KG1 (cell line): ENCODE measurements at regions not wholly inside any gene's neighbourhood (a gene's known extent, or its start where the extent isn't known, plus 50 kb on each side); places are given as distances from the start of the nearest gene placed in this dataset.

Source experiments
- DNase-seq: peaks from one replicate; lab custom pipeline; 2025; lab: John Stamatoyannopoulos, UW

DNA sequence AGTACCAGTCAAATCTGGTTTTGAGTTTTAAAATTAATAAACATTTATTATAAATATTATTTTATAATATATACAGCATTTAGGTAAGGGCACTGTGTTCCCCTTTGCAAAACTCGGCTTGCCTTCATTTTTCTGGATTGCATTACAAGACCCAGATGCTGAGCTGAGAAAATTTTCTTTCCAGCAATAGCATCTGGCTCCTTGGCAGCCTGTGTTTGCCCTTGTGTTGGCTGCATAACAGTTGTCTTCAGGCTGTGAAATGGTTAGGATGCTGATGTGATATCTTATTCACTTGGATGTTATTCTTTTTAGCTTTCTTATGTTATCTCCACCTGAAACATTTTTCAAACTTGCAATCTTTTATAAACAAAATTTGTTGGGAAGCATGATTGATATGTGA, 784.4 kb downstream of the DACH1 start:
- DNase-seq, result no peak

GRCh38 chr13:71079638-71080037, 787.4 kb downstream of the DACH1 start:
- no peak for DNase-seq

GRCh38 chr13:71068041-71068440, 799.0 kb downstream of the DACH1 start:
- no peak for DNase-seq

- DNase-seq, result no peak
Measured at GRCh38 chr13:71067165-71067815, 799.7 kb downstream of the DACH1 start.

DNA sequence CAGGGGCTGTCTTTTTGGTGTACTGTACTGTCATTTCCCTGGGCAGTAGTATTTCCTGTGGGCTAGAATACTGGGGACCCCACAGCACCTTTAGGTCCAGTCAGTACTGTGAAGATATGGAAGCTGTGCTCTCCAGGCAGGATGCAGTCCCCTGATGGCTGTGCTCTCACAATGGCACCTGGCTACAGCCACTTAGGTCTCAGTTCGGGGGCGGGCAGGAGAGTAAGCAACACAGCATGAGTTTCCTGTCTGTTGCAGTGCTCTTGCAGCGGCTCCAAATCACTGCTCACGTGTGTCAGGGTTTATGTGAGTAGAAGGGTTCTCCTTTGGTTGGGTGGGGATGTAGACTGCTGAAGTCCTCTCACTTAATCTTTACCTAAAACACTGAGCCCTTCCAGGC, 810.4 kb downstream of the DACH1 start:
- no peak for DNase-seq

DNA sequence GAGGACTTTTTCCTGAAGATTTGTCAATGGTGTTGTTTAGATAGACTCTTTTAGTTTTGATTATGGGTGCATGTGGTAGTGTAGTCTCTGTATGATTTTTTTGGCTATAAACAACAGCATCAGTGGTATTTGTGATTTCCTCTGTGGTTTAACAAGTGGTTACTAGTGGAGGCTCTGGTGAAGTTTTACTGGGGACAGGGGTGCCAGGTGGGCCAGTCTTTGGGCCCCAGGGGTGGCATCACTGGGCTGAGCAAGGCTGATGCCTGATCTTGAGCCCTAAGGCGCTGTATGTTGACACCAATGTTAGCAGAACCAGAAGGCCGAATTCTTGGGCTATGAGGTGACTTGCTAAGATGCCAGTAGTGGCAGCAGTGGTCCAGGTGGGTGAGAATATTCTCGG, 811.4 kb downstream of the DACH1 start:
- no peak for DNase-seq

DNA sequence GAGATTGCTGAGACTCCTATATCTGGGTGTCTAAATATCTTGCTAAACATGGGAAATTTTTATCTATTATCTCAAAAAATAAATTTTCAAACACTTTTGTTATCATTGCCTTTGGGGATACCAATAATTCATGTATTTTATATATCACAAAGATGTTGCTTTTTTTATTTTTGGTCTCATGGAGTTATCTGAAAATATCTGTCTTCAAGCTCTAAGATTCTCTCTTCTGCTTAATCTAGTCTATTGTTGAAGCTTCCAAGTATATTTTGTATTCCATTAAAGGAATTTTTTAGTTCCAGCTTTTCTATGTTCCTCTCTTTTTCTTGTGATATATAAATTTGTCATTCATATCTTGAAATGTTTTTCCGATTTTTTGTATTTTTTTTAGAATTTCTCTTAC, 812.0 kb downstream of the DACH1 start:
- no peak for DNase-seq

DNA sequence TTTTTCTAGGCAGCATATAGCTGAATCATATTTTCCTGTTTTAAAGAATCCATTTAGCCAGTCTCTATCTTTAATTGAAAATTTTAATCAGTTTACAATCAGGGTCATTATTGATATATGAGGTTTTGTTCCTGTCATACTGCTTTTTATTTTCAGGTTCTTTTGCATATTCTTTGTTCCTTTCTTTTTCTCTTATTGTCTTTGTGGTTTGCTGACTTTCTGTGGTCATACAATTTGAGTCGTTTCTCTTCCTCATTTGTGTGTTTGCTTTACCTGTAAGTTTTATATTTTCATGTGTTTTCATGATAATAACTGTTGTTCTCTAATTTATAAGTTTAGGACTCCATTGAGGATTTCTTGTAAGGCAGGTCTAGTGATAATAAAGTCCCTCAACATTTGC, 812.6 kb downstream of the DACH1 start:
- no peak for DNase-seq

DNA sequence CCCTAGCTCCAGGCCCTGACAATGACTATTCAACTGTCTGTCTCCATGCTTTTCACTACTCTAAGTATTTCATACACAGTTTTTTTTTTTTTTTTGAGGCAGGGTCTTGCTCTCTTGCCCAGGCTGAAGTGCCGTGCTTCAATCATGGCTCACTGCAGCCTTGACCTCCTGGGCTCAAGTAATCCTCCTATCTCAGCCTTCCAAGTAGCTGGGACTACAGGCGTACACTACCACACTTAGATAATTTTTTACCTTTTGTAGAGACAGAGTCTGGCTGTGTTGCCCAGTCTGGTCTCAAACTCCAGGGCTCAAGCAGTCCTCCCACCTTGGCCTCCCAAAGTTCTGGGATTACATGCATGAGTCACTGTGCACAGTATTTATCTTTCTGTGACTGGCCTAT, 815.4 kb downstream of the DACH1 start:
- DNase-seq, result no peak

DNA sequence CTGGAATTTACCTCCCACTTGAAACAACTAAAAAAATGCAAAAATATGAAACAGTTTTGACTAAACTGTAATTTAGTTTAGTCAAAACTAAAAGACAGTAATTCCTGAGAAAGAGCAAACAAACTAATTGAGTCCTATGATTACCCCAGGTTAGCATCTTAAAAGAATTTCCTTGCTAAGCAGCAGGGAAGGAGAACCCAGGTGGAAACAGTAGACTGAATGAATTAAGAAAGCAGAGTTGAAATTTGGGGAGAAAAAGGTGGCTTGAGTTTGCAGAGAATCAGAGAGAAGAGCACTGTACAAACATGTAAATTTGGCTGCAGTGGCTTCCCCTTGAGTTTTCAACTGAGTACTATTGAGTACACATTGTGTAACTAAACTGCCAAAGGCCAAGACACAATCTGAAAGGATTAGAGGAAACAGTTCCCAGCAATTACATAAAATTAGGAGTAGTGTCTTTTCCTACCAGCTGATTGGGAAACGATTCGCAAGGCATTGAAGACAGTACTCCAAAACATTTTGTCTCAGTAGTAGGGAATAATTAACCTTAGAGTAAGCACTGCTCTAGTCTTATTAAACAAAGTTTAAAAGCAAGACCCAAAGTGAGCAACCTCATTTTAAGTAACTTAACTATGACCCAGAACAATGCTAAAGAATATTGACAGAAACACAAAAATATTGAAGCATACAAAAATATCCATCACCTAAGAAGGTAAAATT, 820.5 kb downstream of the DACH1 start:
- DNase-seq, result no peak

GRCh38 chr13:71045101-71045500, 821.9 kb downstream of the DACH1 start:
- DNase-seq, result no peak

DNA sequence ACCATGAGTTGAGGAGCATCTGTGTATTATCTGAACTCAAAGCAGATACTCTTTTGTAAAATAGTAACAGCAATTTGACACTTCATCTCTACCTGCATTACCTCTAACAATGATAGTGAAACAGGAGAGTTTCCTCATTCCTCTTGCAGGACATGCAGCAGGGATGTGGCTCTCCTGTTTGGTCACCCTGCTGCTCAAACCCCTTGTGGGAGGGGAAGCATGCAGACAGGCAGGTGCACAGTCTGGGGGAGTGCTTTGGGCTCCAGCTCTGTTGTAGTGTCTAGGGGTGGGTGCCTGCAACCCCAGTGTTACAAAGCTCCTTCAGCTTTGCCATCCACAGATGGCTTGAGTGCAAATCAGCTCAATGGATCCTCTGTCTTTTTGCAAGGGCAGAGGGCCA, 827.6 kb downstream of the DACH1 start:
- DNase-seq, result no peak

GRCh38 chr13:71034018-71034417, 833.0 kb downstream of the DACH1 start:
- DNase-seq, result no peak

- DNase-seq, result no peak
Measured at GRCh38 chr13:71033026-71033425, 834.0 kb downstream of the DACH1 start.

DNA sequence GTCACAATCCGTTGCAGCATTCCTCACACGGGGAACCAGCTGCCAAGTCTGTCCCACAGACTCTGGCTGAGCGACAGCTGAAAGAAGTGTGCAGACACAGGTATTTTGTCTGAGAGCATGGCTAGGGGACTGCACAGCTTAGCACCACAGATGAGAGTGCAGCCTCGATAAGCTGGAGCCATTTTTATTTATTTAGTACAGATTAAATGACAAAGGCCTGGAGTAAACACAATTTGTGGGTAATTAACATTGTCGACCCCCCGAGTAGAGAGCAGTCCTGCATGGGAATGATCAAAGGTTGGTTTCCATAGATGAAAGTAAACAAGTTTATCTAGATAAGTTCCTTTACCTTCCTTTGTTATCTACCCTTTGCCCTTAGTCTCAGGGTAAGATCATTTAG, 836.2 kb downstream of the DACH1 start:
- DNase-seq, result no peak

GRCh38 chr13:71028884-71029283, 838.1 kb downstream of the DACH1 start:
- DNase-seq, result no peak

GRCh38 chr13:71021825-71022422, 845.1 kb downstream of the DACH1 start:
- DNase-seq, result no peak

- DNase-seq, result no peak
Measured at GRCh38 chr13:71018995-71019394, 848.0 kb downstream of the DACH1 start.

DNA sequence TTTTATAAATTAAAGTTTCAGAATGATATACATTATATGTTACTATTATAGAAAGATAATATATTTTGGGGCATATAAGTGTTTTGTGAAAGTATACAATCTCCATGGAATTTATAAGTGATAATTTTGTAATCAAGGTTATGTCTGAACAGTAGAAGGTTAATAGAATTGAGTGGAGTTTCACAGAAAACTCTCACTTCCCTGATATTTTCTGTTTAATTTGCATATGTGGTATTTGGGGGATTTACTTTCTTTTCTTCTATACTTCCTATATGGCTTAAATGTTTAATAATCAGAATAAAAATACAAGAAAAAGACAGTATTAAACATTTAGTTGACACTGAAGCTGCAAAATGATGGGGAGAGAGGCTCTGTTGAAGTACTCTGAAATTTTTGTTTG, 848.5 kb downstream of the DACH1 start:
- DNase-seq, result no peak

DNA sequence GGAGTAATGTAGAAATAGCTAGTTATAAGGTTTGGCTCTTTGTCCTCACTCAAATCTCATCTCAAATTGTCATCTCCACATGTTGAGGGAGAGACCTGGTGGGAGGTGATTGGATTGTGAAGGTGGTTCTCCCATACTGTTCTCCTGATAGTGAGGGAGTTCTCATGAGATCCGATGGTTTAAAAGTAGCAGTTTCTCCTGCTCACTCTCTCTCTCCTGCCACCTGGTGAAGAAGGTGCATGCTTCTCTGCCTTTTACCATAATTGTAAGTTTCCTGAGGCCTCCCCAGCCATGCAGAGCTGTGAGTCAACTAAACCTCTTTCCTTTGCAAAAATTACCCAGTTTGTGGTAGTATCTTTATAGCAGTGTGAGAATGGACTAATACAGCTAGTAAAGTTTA, 849.4 kb downstream of the DACH1 start:
- no peak for DNase-seq

- DNase-seq, result no peak
Measured at GRCh38 chr13:71015516-71015915, 851.5 kb downstream of the DACH1 start.

DNA sequence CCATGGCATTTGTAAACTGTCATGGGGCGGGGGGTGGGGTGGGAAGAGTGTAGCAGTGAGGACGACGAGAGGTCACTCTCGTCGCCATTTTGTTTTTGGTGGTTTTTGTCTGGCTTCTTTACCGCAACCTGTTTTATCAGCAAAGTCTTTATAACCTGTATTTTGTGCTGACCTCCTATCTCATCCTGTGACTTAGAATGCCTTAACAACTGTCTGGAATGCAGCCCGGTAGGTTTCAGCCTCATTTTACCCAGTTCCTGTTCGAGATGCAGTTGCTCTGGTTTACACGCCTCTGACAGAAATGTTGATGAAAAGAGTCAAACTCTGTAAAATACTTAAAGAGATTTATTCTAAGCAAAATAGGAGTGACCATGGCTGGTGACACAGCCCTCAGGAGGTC, 852.0 kb downstream of the DACH1 start:
- no peak for DNase-seq

DNA sequence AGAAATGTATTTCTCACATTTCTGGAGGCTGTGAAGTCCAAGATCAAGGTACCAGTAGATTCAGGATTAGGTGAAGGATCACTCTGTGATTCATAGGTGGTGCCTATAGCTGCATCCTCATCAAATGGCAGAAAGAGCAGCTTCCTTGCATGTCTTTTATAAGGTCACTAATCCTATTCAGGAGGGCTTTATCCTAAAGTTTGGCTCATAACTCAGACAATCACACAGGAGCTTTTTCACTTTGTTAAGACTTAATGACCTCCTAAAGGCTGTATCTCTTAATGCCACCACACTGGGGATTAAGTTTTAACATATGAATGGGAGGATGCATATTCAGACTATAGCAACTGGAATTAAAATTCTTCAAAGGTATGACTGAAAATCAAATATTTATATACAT, 861.1 kb downstream of the DACH1 start:
- no peak for DNase-seq

DNA sequence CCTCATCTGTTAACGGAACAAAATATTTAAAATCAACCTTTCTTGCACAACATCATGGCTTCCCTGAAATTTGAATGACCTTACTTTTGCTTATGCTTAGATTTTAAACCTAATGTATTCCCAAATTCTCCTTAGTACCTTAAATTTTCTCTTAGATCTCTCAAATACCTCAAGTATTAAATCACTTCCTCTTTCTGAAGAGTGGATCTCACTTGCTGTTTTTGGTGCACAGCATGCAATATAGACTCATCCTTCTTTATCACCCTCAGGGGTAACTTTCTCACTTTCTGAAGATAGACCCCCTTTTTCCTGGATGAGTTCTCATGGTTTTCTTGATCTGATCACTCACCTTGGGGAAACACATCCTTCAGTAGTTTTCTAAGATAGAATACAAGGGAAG, 871.7 kb downstream of the DACH1 start:
- DNase-seq, result no peak
